ENCODE measurements at regions not wholly inside any gene's neighbourhood (a gene's known extent, or its start where the extent isn't known, plus 50 kb on each side); places are given as distances from the start of the nearest gene placed in this dataset.

DNA sequence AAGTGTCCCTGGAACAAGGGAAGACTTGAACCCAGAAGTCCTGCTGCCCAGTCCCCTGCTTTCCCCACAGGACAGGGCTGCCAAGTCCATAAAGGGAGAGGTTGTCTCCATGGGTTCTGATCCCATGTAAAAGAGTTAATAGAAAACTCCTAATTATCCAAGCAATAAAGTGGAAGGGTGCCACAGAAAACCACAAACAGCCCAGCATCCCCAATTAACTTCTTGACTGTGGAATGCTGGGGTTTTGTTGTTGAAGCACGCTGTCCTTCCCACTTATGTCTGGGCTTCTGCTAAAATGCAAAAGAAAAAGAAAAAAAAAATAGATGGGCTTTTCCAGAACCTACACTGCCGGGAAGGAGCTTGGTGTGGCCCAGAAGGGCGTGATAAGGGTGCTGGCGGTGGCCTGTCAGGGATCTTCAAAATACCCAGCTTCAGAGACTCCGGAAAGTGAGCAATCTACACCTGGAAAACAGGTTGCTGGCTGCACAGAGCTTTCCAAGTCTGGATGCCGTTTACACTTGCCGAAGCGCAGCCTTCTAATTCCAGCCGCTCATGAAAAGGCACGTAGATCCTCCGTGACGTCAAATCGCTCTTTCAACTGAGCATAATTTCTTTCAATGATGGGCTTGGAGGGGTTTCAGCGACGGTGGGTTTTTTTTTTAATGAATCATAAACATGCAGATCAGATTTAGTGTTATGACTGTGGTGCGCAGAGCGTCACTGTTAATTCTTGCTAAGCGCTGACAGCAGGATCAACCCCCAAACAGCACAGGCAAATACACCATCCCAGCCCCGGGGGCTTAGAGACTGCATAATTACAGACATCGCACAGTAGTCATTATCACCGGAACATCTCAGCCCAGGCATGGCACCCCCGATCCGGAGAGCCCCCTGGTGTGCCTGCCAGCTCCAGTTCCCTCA lies 197.6 kb downstream of the BCOR start:
- no peak overlapping the region for H2AFZ ChIP-seq (ENCODE audit: low read length)
- no peaks in the 10 kb centered on the region for H3K9me3 ChIP-seq (ENCODE audit: low read length)
- H3K4me1 ChIP-seq (ENCODE audit: insufficient read depth, low read length, severe bottlenecking) = peaks cover 5% of the 10 kb centered on the region
- no peak overlapping the region for H3K4me3 ChIP-seq (ENCODE audit: low read depth, low read length, poor library complexity, severe bottlenecking)
- no peak overlapping the region for H3K9ac ChIP-seq (ENCODE audit: low read length)
- H3K27ac ChIP-seq (ENCODE audit: low read depth, low read length, poor library complexity, severe bottlenecking) = no peak overlapping the region
- no peaks in the 10 kb centered on the region for H3K27me3 ChIP-seq (ENCODE audit: insufficient read depth, low read length)
- no peaks in the 10 kb centered on the region for H3K36me3 ChIP-seq (ENCODE audit: insufficient read depth, low read length)
- H3K9me2 ChIP-seq (ENCODE audit: low read depth, low read length) = no peaks in the 10 kb centered on the region
- no peaks in the 10 kb centered on the region for H3F3A ChIP-seq (ENCODE audit: insufficient read depth, low read length)
- H4K20me1 ChIP-seq (ENCODE audit: insufficient read depth, low read length) = no peaks in the 10 kb centered on the region
- no peak overlapping the region for H3K4me2 ChIP-seq (ENCODE audit: low read length)
- TF ChIP-seq, protein P1, sequence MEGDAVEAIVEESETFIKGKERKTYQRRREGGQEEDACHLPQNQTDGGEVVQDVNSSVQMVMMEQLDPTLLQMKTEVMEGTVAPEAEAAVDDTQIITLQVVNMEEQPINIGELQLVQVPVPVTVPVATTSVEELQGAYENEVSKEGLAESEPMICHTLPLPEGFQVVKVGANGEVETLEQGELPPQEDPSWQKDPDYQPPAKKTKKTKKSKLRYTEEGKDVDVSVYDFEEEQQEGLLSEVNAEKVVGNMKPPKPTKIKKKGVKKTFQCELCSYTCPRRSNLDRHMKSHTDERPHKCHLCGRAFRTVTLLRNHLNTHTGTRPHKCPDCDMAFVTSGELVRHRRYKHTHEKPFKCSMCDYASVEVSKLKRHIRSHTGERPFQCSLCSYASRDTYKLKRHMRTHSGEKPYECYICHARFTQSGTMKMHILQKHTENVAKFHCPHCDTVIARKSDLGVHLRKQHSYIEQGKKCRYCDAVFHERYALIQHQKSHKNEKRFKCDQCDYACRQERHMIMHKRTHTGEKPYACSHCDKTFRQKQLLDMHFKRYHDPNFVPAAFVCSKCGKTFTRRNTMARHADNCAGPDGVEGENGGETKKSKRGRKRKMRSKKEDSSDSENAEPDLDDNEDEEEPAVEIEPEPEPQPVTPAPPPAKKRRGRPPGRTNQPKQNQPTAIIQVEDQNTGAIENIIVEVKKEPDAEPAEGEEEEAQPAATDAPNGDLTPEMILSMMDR (IDR thresholded peaks at IDR 0.05; ENCODE audit: low read length) = no peak
- no peak for TF ChIP-seq EZH2 (IDR thresholded peaks at IDR 0.05; ENCODE audit: borderline replicate concordance, low read length)
- no peaks in the 10 kb centered on the region for H3K79me2 ChIP-seq (ENCODE audit: insufficient read depth, low read length)

DNA sequence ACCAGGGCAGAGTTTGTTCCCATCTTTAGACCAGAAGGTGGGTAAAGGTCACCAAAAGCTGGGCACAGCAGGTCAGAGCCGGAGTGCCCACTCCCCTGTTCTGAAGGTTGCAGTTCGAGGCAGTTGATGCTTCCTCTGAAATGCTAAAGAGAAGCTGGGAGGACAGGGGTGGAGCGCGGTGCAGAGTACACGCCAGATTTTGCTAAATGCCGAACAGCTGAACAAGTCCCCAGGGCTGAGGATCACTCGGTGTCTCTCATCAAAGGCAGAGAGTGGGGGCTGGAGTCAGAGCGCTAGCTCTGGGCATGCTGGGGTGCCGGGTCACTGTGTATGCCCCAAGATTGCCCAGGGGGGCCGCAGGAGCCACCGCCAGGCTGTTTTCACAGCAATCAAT lies 197.0 kb downstream of the BCOR start:
- H3K9ac ChIP-seq (ENCODE audit: low read length) = no peak overlapping the region
- no peak overlapping the region for H3K4me3 ChIP-seq (ENCODE audit: low read depth, low read length, poor library complexity, severe bottlenecking)
- H3K79me2 ChIP-seq (ENCODE audit: insufficient read depth, low read length) = no peaks in the 10 kb centered on the region
- H3K4me2 ChIP-seq (ENCODE audit: low read length) = no peak overlapping the region
- H4K20me1 ChIP-seq (ENCODE audit: insufficient read depth, low read length) = no peaks in the 10 kb centered on the region
- H3K4me1 ChIP-seq (ENCODE audit: insufficient read depth, low read length, severe bottlenecking) = peaks cover 5% of the 10 kb centered on the region
- no peak overlapping the region for H2AFZ ChIP-seq (ENCODE audit: low read length)
- no peak for TF ChIP-seq EZH2 (IDR thresholded peaks at IDR 0.05; ENCODE audit: borderline replicate concordance, low read length)
- TF ChIP-seq, protein P1 (IDR thresholded peaks at IDR 0.05; ENCODE audit: low read length) = no peak
- H3K36me3 ChIP-seq (ENCODE audit: insufficient read depth, low read length) = no peaks in the 10 kb centered on the region
- H3K9me2 ChIP-seq (ENCODE audit: low read depth, low read length) = no peaks in the 10 kb centered on the region
- no peaks in the 10 kb centered on the region for H3K27me3 ChIP-seq (ENCODE audit: insufficient read depth, low read length)
- H3K27ac ChIP-seq (ENCODE audit: low read depth, low read length, poor library complexity, severe bottlenecking) = no peak overlapping the region
- no peaks in the 10 kb centered on the region for H3F3A ChIP-seq (ENCODE audit: insufficient read depth, low read length)
- no peaks in the 10 kb centered on the region for H3K9me3 ChIP-seq (ENCODE audit: low read length)

DNA sequence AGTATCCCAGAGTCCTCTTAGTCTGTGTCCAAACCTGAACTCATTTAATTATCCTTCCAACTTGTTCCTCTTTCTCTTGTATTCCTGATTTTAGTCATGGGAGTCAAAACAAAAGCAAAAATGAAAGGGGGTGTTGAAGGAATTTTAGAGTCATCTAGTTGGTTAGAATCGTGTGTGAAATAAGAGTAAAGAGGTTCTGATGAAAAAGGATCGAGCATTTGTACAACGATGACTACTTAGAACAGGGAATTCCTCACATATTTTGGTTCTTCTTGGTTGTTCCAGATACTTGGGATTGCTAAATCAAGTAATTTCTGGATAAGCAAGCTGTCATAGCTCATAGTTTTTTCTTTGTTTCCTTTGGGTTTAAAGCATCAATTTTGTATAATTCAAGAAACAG lies 194.4 kb downstream of the BCOR start:
- Histone ChIP-seq H3K36me3 (ENCODE audit: insufficient read depth, low read length) (no peaks in the 10 kb centered on the region), H3K27ac (ENCODE audit: low read depth, low read length, poor library complexity, severe bottlenecking) (no peak overlapping the region), H3K79me2 (ENCODE audit: insufficient read depth, low read length) (no peaks in the 10 kb centered on the region), H3K4me2 (ENCODE audit: low read length) (no peak overlapping the region), H3K9ac (ENCODE audit: low read length) (no peak overlapping the region), H3K4me3 (ENCODE audit: low read depth, low read length, poor library complexity, severe bottlenecking) (no peak overlapping the region), H3K9me2 (ENCODE audit: low read depth, low read length) (no peaks in the 10 kb centered on the region), H3F3A (ENCODE audit: insufficient read depth, low read length) (no peaks in the 10 kb centered on the region), H2AFZ (ENCODE audit: low read length) (no peak overlapping the region), H3K27me3 (ENCODE audit: insufficient read depth, low read length) (no peaks in the 10 kb centered on the region), H3K4me1 (ENCODE audit: insufficient read depth, low read length, severe bottlenecking) (peaks cover 5% of the 10 kb centered on the region), H3K9me3 (ENCODE audit: low read length) (no peaks in the 10 kb centered on the region), H4K20me1 (ENCODE audit: insufficient read depth, low read length) (no peaks in the 10 kb centered on the region)
- TF ChIP-seq, protein P1 (IDR thresholded peaks at IDR 0.05; ENCODE audit: low read length) = no peak
- TF ChIP-seq EZH2 (IDR thresholded peaks at IDR 0.05; ENCODE audit: borderline replicate concordance, low read length) = no peak
